IMR-90 (cell line): ENCODE measurements at regions not wholly inside any gene's neighbourhood (a gene's known extent, or its start where the extent isn't known, plus 50 kb on each side); places are given as distances from the start of the nearest gene placed in this dataset.

Experiments used
- CTCF ChIP-seq: conservative IDR thresholded peaks from 2 replicates; pipeline ENCODE4 v1.5.1; 2012; ENCODE audit warnings: mild to moderate bottlenecking, low read depth, low read length, improper control_type of control experiment
- POLR2A ChIP-seq: IDR thresholded peaks from 2 replicates; pipeline ENCODE4 v1.6.1; 2012; ENCODE audit warnings: mild to moderate bottlenecking, low read depth, low read length

- no peak for TF ChIP-seq POLR2A
- TF ChIP-seq CTCF = no peak
These were observed 92.5 kb upstream of the AHR start for GRCh38 chr7:17205910-17206309.
